H1 (cell line): ENCODE measurements at regions not wholly inside any gene's neighbourhood (a gene's known extent, or its start where the extent isn't known, plus 50 kb on each side); places are given as distances from the start of the nearest gene placed in this dataset.

ENCODE experiments used
- CTCF ChIA-PET: fragments of 300-600 bp; sonication (Branson Sonifier 250); formaldehyde crosslinking; loops from one replicate; lab custom pipeline; 2021; ENCODE audit not compliant: partially characterized antibody; lab: Charles Lee
- POLR2A ChIA-PET: fragments of 300-600 bp; sonication (Branson Sonifier 250); formaldehyde crosslinking; loops from one replicate; lab custom pipeline; 2021; ENCODE audit warnings: inconsistent platforms; ENCODE audit not compliant: partially characterized antibody; lab: Charles Lee
- DNase-seq, 2 experiments: peaks; one replicate each; pipeline versions ENCODE4 v3.0.0 to v3.0.0-alpha.2; 2010 to 2022; ENCODE audit warnings: low spot score in 2 of 2, low read depth in 1 of 2, mixed read lengths in 1 of 2
- FAIRE-seq: peaks from 2 replicates; lab custom pipeline; 2011; peaks lifted over from hg19 to GRCh38; lab: Jason Lieb, UNC
- H2AFZ ChIP-seq: 2 replicates; pipeline ENCODE4 v1.8.1; 2012; ENCODE audit warnings: low read length, inconsistent platforms
- H2AK5ac ChIP-seq: 2 replicates; pipeline ENCODE4 v1.6.1; 2013; ENCODE audit warnings: low read depth, low read length
- H2BK120ac ChIP-seq: replicated peaks from 2 replicates; pipeline ENCODE3; 2013; ENCODE audit warnings: low read depth, low read length, inconsistent platforms
- H2BK12ac ChIP-seq: 2 replicates; pipeline ENCODE4 v1.6.1; 2013; ENCODE audit warnings: low read depth, low read length
- H2BK15ac ChIP-seq: 2 replicates; pipeline ENCODE4 v1.6.1; 2013; ENCODE audit warnings: low read length
- H2BK20ac ChIP-seq: 2 replicates; pipeline ENCODE4 v1.6.1; 2013; ENCODE audit warnings: low read length
- H2BK5ac ChIP-seq: 2 replicates; pipeline ENCODE4 v1.6.1; 2013; ENCODE audit warnings: low read depth, low read length
- H3K14ac ChIP-seq: 2 replicates; pipeline ENCODE4 v1.6.1; 2013; ENCODE audit warnings: inconsistent platforms; ENCODE audit not compliant: insufficient read length
- H3K18ac ChIP-seq: 2 replicates; pipeline ENCODE4 v1.6.1; 2013; ENCODE audit warnings: low read length; ENCODE audit errors: extremely low read depth
- H3K23ac ChIP-seq: 2 replicates; pipeline ENCODE4 v1.6.1; 2013; ENCODE audit warnings: inconsistent platforms; ENCODE audit not compliant: insufficient read length
- H3K23me2 ChIP-seq: 2 replicates; pipeline ENCODE4 v1.6.1; 2013; ENCODE audit warnings: low read depth, low read length
- H3K27ac ChIP-seq: 2 replicates; pipeline ENCODE4 v1.6.1; 2011; ENCODE audit warnings: low read depth, low read length, inconsistent platforms
- H3K27me3 ChIP-seq, 4 experiments: replicated peaks in 1 of 4; 1 replicate in 1 of 4; 2 replicates in 3 of 4; pipeline versions ENCODE4 v1.6.1 to v1.8.1; 2011 to 2013; ENCODE audit warnings: low read length in 3 of 4, mild to moderate bottlenecking in 3 of 4, inconsistent platforms in 2 of 4, mixed read lengths in 2 of 4, moderate library complexity in 1 of 4; ENCODE audit not compliant: control insufficient read depth in 3 of 4, insufficient read depth in 3 of 4; ENCODE audit errors: extremely low read depth in 1 of 4
- H3K36me3 ChIP-seq, 4 experiments: 2 replicates each; pipeline versions ENCODE4 v1.6.1 to v1.8.1; 2011 to 2013; ENCODE audit warnings: mild to moderate bottlenecking in 4 of 4, low read length in 3 of 4, moderate library complexity in 2 of 4, control low read depth in 1 of 4, inconsistent platforms in 1 of 4; ENCODE audit not compliant: insufficient read depth in 4 of 4, control insufficient read depth in 2 of 4
- H3K4ac ChIP-seq: replicated peaks from 2 replicates; pipeline ENCODE3; 2013; ENCODE audit warnings: low read length, low read depth, mixed read lengths, inconsistent platforms; ENCODE audit not compliant: insufficient read length
- H3K4me1 ChIP-seq, 4 experiments: replicated peaks in 1 of 4; 1 replicate in 1 of 4; 2 replicates in 3 of 4; pipeline versions ENCODE4 v1.6.1 to v1.8.1; 2011 to 2013; ENCODE audit warnings: low read length in 3 of 4, inconsistent platforms in 2 of 4, mixed read lengths in 1 of 4; ENCODE audit not compliant: insufficient read depth in 4 of 4, control insufficient read depth in 3 of 4
- H3K4me2 ChIP-seq, 2 experiments: 2 replicates each; pipeline versions ENCODE4 v1.6.1 to v1.8.1; 2011 to 2013; ENCODE audit warnings: low read depth in 2 of 2, low read length in 2 of 2, control low read depth in 1 of 2, inconsistent platforms in 1 of 2, mild to moderate bottlenecking in 1 of 2; ENCODE audit not compliant: insufficient read depth in 1 of 2
- H3K4me3 ChIP-seq, 4 experiments: fragments of 200-600, 300-600 bp in 1 of 4; sonication (generic), shearing (Covaris generic), sonication (Bioruptor Twin) in 1 of 4; 2 replicates each; pipeline versions ENCODE4 v1.5.1 to v1.8.1; 2011 to 2016; ENCODE audit warnings: low read length in 4 of 4, low read depth in 3 of 4, control low read depth in 2 of 4, inconsistent platforms in 2 of 4, mild to moderate bottlenecking in 2 of 4, mixed read lengths in 1 of 4, moderate library complexity in 1 of 4; ENCODE audit not compliant: insufficient read depth in 2 of 4; ENCODE audit errors: extremely low read depth in 1 of 4
- H3K56ac ChIP-seq: replicated peaks from 2 replicates; pipeline ENCODE3; 2013; ENCODE audit warnings: low read depth, mild to moderate bottlenecking, mixed read lengths, low read length, inconsistent platforms; ENCODE audit not compliant: insufficient read length
- H3K79me1 ChIP-seq: 2 replicates; pipeline ENCODE4 v1.6.1; 2013; ENCODE audit warnings: low read depth, low read length, control low read depth
- H3K79me2 ChIP-seq, 2 experiments: 2 replicates each; pipeline versions ENCODE4 v1.6.1 to v1.8.1; 2012 to 2013; ENCODE audit warnings: low read length in 2 of 2, mild to moderate bottlenecking in 2 of 2, inconsistent platforms in 1 of 2; ENCODE audit not compliant: insufficient read depth in 2 of 2, control insufficient read depth in 1 of 2
- H3K9ac ChIP-seq, 4 experiments: replicated peaks in 1 of 4; 1 replicate in 1 of 4; 2 replicates in 3 of 4; pipeline versions ENCODE4 v1.6.1 to v1.8.1; 2011 to 2013; ENCODE audit warnings: low read depth in 3 of 4, low read length in 3 of 4, control low read depth in 2 of 4, mild to moderate bottlenecking in 2 of 4, moderate library complexity in 2 of 4, inconsistent platforms in 1 of 4; ENCODE audit errors: extremely low read depth in 1 of 4
- H3K9me3 ChIP-seq, 2 experiments: 2 replicates each; pipeline versions ENCODE4 v1.6.1 to v1.8.1; 2012 to 2013; ENCODE audit warnings: mild to moderate bottlenecking in 2 of 2, moderate library complexity in 2 of 2, control low read depth in 1 of 2, inconsistent platforms in 1 of 2, low read depth in 1 of 2, low read length in 1 of 2, mixed read lengths in 1 of 2; ENCODE audit not compliant: insufficient read depth in 2 of 2
- H4K20me1 ChIP-seq, 2 experiments: replicated peaks in 1 of 2; 2 replicates each; pipeline versions ENCODE3 to v1.8.1; 2011 to 2013; ENCODE audit warnings: inconsistent platforms in 2 of 2, low read length in 2 of 2, mild to moderate bottlenecking in 1 of 2; ENCODE audit not compliant: insufficient read depth in 2 of 2, control insufficient read depth in 1 of 2
- H4K5ac ChIP-seq: 2 replicates; pipeline ENCODE4 v1.6.1; 2013; ENCODE audit warnings: low read length, low read depth, mixed read lengths, inconsistent platforms; ENCODE audit not compliant: insufficient read length
- H4K8ac ChIP-seq: 2 replicates; pipeline ENCODE4 v1.8.0; 2013; ENCODE audit warnings: mild to moderate bottlenecking, moderate library complexity, low read length, inconsistent platforms; ENCODE audit not compliant: insufficient read depth; ENCODE audit errors: extremely low read depth
- H4K91ac ChIP-seq: replicated peaks from 2 replicates; pipeline ENCODE3; 2013; ENCODE audit warnings: low read length, mixed read lengths, inconsistent platforms; ENCODE audit not compliant: insufficient read length
- ASH2L ChIP-seq: fragments of 200-600, 300-600 bp; sonication (generic); IDR thresholded peaks from one replicate; pipeline ENCODE4 v1.7.1; 2017; ENCODE audit warnings: low read length
- BACH1 ChIP-seq: IDR thresholded peaks from 2 replicates; pipeline ENCODE4 v1.6.1; 2012; ENCODE audit warnings: low read length, improper control_type of control experiment
- BRCA1 ChIP-seq: IDR thresholded peaks from 2 replicates; pipeline ENCODE4 v1.6.1; 2012; ENCODE audit warnings: low read depth, low read length, improper control_type of control experiment
- CEBPB ChIP-seq: IDR thresholded peaks from 2 replicates; pipeline ENCODE4 v1.6.1; 2012; ENCODE audit warnings: low read depth, low read length
- CTCF ChIP-seq, 3 experiments: IDR thresholded peaks; 1 replicate in 2 of 3; 2 replicates in 1 of 3; pipeline versions ENCODE4 v1.5.1 to v1.6.1; 2011; ENCODE audit warnings: low read length in 3 of 3, mild to moderate bottlenecking in 3 of 3, inconsistent platforms in 2 of 3, low read depth in 1 of 3, moderate library complexity in 1 of 3; ENCODE audit not compliant: insufficient read depth in 1 of 3; ENCODE audit errors: control extremely low read depth in 1 of 3
- EZH2 ChIP-seq: fragments of 200-600 bp; sonication (generic); IDR thresholded peaks from 2 replicates; pipeline ENCODE4 v1.7.1; 2012; ENCODE audit warnings: low read depth, mild to moderate bottlenecking, moderate library complexity, low read length, inconsistent platforms; ENCODE audit not compliant: severe bottlenecking
- POU5F1 ChIP-seq: IDR thresholded peaks from 2 replicates; pipeline ENCODE4 v1.6.1; 2011; ENCODE audit warnings: low read depth, mild to moderate bottlenecking, low read length, moderate library complexity
- SUZ12 ChIP-seq: fragments of 200-600 bp; sonication (generic); IDR thresholded peaks from 2 replicates; pipeline ENCODE4 v1.6.1; 2012; ENCODE audit warnings: mild to moderate bottlenecking, inconsistent platforms, low read length, moderate library complexity, mixed read lengths
- TBP ChIP-seq: IDR thresholded peaks from 2 replicates; pipeline ENCODE4 v1.6.1; 2011; ENCODE audit warnings: low read depth, low read length, improper control_type of control experiment
- USF2 ChIP-seq: IDR thresholded peaks from 2 replicates; pipeline ENCODE4 v1.6.1; 2011; ENCODE audit warnings: low read length, improper control_type of control experiment
- YY1 ChIP-seq: IDR thresholded peaks from 2 replicates; pipeline ENCODE4 v1.6.1; 2011; ENCODE audit warnings: low read depth, mild to moderate bottlenecking, low read length
- WGBS, 2 experiments: shearing (Covaris generic) in 1 of 2; methylation state at CpG; one replicate each; pipeline versions ENCODE4 v1.1.6 to v1.1.7; 2013 to 2015; ENCODE audit warnings: low lambda C conversion rate in 2 of 2, mixed read lengths in 2 of 2, inconsistent platforms in 1 of 2, low coverage in 1 of 2, missing lambda C conversion rate in 1 of 2; ENCODE audit not compliant: insufficient replicate concordance in 2 of 2, insufficient coverage in 1 of 2, insufficient read length in 1 of 2; ENCODE audit errors: extremely low coverage in 1 of 2, missing lambda C conversion rate in 1 of 2; 5-methylcytosine and 5-hydroxymethylcytosine counted together
- TF ChIP-seq, protein P1 (sequence below): IDR thresholded peaks from 2 replicates; pipeline ENCODE4 v1.6.1; 2012; ENCODE audit warnings: inconsistent platforms

DNA sequence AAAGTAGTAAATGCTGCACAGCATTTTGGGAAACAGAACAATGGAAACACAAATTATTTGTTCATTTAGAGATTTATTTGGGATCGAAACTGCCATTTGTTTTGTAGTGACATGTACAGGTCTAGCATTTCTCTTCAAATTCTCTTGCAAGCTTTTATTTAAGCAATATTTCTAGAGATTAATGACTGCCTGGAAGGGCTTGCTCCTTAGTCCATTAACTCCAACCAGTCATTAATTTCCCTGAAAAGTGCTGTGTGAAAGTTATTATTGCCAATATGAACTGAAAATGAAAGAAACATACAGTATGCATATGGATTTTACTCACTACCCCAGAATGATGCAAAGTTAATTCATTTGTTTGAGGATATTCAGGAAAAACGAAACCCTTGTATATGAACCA, 1349.6 kb upstream of the FLRT2 start:
- ChIA-PET POLR2A (no interaction called here), CTCF (no interaction called here)
- 90% methylated on average over 2 of the region's 2 CpGs; no CpG with 5 or more reads in 1 of the 2 experiments for WGBS, 2 experiments
- Histone ChIP-seq H3K9me3 (no peaks in the 10 kb centered on the region), H3K79me1 (no peaks in the 10 kb centered on the region), H3K36me3 (no peaks in the 10 kb centered on the region), H3K23ac (no peak overlapping the region), H3K27me3 (no peaks in the 10 kb centered on the region), H4K91ac (no peak overlapping the region), H2BK12ac (no peak overlapping the region), H3K18ac (no peak overlapping the region), H3K56ac (no peak overlapping the region), H3K4me1 (no peaks in the 10 kb centered on the region), H4K20me1 (no peaks in the 10 kb centered on the region), H2BK15ac (no peak overlapping the region), H2BK120ac (no peak overlapping the region), H2BK5ac (no peak overlapping the region), H3K14ac (no peak overlapping the region), H3K9ac (no peak overlapping the region), H3K79me2 (no peaks in the 10 kb centered on the region), H4K5ac (no peak overlapping the region), H3K4me3 (no peak overlapping the region), H2BK20ac (no peak overlapping the region), H2AFZ (no peak overlapping the region), H2AK5ac (no peak overlapping the region), H4K8ac (no peak overlapping the region), H3K27ac (no peak overlapping the region), H3K23me2 (no peaks in the 10 kb centered on the region), H3K4ac (no peak overlapping the region), H3K4me2 (no peak overlapping the region)
- TF ChIP-seq BRCA1 (no peak), USF2 (no peak), POU5F1 (no peak), SUZ12 (no peak), CTCF (IDR thresholded peaks at IDR 0.05; ENCODE audit: control extremely low read depth in 1 of 3, insufficient read depth in 1 of 3, low read depth in 1 of 3, low read length in 3 of 3) (no peak), EZH2 (no peak), CEBPB (no peak), ASH2L (no peak), YY1 (no peak), TBP (no peak), BACH1 (no peak)
- TF ChIP-seq, protein P1, sequence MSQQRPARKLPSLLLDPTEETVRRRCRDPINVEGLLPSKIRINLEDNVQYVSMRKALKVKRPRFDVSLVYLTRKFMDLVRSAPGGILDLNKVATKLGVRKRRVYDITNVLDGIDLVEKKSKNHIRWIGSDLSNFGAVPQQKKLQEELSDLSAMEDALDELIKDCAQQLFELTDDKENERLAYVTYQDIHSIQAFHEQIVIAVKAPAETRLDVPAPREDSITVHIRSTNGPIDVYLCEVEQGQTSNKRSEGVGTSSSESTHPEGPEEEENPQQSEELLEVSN: no peak
- no peak for DNase-seq
- FAIRE-seq: no peak
